Epithelial cell of esophagus (primary cell): ENCODE measurements at regions not wholly inside any gene's neighbourhood (a gene's known extent, or its start where the extent isn't known, plus 50 kb on each side); places are given as distances from the start of the nearest gene placed in this dataset.

Experiments used
- DNase-seq: peaks from one replicate; pipeline ENCODE4 v3.0.0; 2010; ENCODE audit warnings: low read depth
- H3K4me3 ChIP-seq: 2 replicates; pipeline ENCODE4 v1.5.1; 2011; ENCODE audit warnings: mild to moderate bottlenecking, low read length, control low read depth
- CTCF ChIP-seq: IDR thresholded peaks from 2 replicates; pipeline ENCODE4 v1.5.1; 2011; ENCODE audit warnings: low read depth, mild to moderate bottlenecking, low read length, control low read depth, inconsistent platforms; ENCODE audit not compliant: insufficient read depth; ENCODE audit errors: missing control alignments

- H3K4me3 ChIP-seq = no peak overlapping the region
- no peak for TF ChIP-seq CTCF
- DNase-seq = no peak
Observed at GRCh38 chr4:136680761-136681160, 851.5 kb downstream of the PCDH18 start.

- H3K4me3 ChIP-seq = no peak overlapping the region
- TF ChIP-seq CTCF = no peak
- peak; percentile 75 for DNase-seq
Observed at GRCh38 chr4:136680271-136680670, 852.0 kb downstream of the PCDH18 start.

- TF ChIP-seq CTCF = no peak
- no peak for DNase-seq
- H3K4me3 ChIP-seq = no peak overlapping the region
Observed at GRCh38 chr4:136670265-136670664, 862.0 kb downstream of the PCDH18 start.

GRCh38 chr4:136664988-136665387 lies 867.3 kb downstream of the PCDH18 start:
- no peak for TF ChIP-seq CTCF
- peak; percentile 4 for DNase-seq

GRCh38 chr4:136662539-136662938 lies 869.8 kb downstream of the PCDH18 start:
- no peak overlapping the region for H3K4me3 ChIP-seq
- no peak for DNase-seq
- no peak for TF ChIP-seq CTCF

More at GRCh38 chr4:136664988-136665387, 867.3 kb downstream of the PCDH18 start:
- no peak overlapping the region for H3K4me3 ChIP-seq

GRCh38 chr4:136653640-136654406 lies 878.5 kb downstream of the PCDH18 start:
- no peak for TF ChIP-seq CTCF
- DNase-seq = no peak
- H3K4me3 ChIP-seq = no peak overlapping the region

- DNase-seq = no peak
- TF ChIP-seq CTCF = no peak
- no peak overlapping the region for H3K4me3 ChIP-seq
Observed at GRCh38 chr4:136651932-136652331, 880.4 kb downstream of the PCDH18 start.
